ENCODE measurements at regions not wholly inside any gene's neighbourhood (a gene's known extent, or its start where the extent isn't known, plus 50 kb on each side); places are given as distances from the start of the nearest gene placed in this dataset.
"Not testable (repeated sequence)": the region's sequence is repeated elsewhere in the genome, so short reads cannot be mapped to it uniquely, and the experiment has no call there.

DNA sequence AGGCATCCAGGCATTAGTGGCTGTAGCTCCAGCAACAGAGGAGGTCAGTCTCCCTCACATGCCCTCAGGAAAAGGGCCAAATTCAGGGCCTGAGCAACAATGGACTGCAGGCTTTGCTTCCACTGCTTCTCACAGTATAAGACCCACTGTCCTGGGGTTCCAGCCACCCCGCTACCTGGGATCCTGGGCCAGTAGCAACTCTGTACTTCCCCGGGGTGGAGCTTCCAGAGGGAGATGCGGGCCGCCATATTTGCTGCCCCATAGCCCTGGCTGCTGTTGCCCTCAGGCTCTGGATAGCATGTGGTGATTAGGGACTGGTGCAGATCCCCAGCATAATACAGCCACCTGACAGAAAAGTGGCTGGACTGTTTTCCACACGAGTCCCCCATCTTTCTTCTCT, 201.1 kb upstream of the POGK start:
- no peak for DNase-seq (ENCODE audit: low read depth in 1 of 2, low spot score in 1 of 2)
- Histone ChIP-seq H3K4me3 (replicated peaks; ENCODE audit: insufficient read depth, low read length) (no peak overlapping the region), H3K27ac (replicated peaks) (no peak overlapping the region), H3K27me3 (ENCODE audit: insufficient read depth, poor library complexity, severe bottlenecking) (no peaks in the 10 kb centered on the region)
- TF ChIP-seq SPI1 (IDR thresholded peaks at IDR 0.05; ENCODE audit: borderline replicate concordance, low read depth) (no peak), POLR2AphosphoS5 (IDR thresholded peaks at IDR 0.05; ENCODE audit: low read depth) (no peak), GABPA (IDR thresholded peaks at IDR 0.05; ENCODE audit: low read depth) (no peak)
- TF ChIP-seq, protein P1, sequence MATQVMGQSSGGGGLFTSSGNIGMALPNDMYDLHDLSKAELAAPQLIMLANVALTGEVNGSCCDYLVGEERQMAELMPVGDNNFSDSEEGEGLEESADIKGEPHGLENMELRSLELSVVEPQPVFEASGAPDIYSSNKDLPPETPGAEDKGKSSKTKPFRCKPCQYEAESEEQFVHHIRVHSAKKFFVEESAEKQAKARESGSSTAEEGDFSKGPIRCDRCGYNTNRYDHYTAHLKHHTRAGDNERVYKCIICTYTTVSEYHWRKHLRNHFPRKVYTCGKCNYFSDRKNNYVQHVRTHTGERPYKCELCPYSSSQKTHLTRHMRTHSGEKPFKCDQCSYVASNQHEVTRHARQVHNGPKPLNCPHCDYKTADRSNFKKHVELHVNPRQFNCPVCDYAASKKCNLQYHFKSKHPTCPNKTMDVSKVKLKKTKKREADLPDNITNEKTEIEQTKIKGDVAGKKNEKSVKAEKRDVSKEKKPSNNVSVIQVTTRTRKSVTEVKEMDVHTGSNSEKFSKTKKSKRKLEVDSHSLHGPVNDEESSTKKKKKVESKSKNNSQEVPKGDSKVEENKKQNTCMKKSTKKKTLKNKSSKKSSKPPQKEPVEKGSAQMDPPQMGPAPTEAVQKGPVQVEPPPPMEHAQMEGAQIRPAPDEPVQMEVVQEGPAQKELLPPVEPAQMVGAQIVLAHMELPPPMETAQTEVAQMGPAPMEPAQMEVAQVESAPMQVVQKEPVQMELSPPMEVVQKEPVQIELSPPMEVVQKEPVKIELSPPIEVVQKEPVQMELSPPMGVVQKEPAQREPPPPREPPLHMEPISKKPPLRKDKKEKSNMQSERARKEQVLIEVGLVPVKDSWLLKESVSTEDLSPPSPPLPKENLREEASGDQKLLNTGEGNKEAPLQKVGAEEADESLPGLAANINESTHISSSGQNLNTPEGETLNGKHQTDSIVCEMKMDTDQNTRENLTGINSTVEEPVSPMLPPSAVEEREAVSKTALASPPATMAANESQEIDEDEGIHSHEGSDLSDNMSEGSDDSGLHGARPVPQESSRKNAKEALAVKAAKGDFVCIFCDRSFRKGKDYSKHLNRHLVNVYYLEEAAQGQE (IDR thresholded peaks at IDR 0.05; ENCODE audit: insufficient replicate concordance, low read depth), result no peak
- TF ChIP-seq, protein P2, sequence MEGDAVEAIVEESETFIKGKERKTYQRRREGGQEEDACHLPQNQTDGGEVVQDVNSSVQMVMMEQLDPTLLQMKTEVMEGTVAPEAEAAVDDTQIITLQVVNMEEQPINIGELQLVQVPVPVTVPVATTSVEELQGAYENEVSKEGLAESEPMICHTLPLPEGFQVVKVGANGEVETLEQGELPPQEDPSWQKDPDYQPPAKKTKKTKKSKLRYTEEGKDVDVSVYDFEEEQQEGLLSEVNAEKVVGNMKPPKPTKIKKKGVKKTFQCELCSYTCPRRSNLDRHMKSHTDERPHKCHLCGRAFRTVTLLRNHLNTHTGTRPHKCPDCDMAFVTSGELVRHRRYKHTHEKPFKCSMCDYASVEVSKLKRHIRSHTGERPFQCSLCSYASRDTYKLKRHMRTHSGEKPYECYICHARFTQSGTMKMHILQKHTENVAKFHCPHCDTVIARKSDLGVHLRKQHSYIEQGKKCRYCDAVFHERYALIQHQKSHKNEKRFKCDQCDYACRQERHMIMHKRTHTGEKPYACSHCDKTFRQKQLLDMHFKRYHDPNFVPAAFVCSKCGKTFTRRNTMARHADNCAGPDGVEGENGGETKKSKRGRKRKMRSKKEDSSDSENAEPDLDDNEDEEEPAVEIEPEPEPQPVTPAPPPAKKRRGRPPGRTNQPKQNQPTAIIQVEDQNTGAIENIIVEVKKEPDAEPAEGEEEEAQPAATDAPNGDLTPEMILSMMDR (IDR thresholded peaks at IDR 0.05; ENCODE audit: insufficient read depth, low read length), result no peak

DNA sequence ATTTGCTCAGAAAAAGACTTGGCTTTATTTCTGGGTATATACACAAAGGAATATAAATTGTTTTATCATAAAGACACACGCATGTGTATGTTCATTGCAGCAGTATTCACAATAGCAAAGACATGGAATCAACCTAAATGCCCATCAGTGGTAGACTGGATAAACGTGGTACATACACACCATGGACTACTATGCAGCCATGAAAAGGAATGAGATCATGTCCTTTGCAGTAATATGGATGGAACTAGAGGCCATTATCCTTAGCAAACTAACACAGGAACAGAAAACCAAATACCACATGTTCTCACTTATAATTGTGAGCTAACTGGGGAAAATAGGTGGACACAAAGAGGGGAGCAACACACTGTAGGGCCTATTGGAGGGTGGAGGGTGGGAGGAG, 182.0 kb upstream of the POGK start:
- not testable (repeated sequence) for DNase-seq (ENCODE audit: low read depth in 1 of 2, low spot score in 1 of 2); H3K27me3 ChIP-seq (ENCODE audit: insufficient read depth, poor library complexity, severe bottlenecking); H3K27ac ChIP-seq (replicated peaks)

DNA sequence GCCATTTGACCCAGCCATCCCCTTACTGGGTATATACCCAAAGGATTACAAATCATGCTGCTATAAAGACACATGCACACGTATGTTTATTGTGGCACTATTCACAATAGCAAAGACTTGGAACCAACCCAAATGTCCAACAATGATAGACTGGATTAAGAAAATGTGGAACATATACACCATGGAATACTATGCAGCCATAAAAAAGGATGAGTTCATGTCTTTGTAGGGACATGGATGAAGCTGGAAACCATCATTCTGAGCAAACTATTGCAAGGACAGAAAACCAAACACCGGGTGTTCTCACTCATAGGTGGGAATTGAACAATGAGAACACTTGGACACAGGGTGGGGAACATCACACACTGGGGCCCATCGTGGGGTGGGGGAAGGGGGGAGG, 172.5 kb upstream of the POGK start:
- not testable (repeated sequence) for H3K27ac ChIP-seq (replicated peaks); H3K4me3 ChIP-seq (replicated peaks; ENCODE audit: insufficient read depth, low read length); H3K27me3 ChIP-seq (ENCODE audit: insufficient read depth, poor library complexity, severe bottlenecking); DNase-seq (ENCODE audit: low read depth in 1 of 2, low spot score in 1 of 2)

More for the DNA sequence above, 182.0 kb upstream of the POGK start:
- H3K4me3 ChIP-seq (replicated peaks; ENCODE audit: insufficient read depth, low read length), result not testable (repeated sequence)

DNA sequence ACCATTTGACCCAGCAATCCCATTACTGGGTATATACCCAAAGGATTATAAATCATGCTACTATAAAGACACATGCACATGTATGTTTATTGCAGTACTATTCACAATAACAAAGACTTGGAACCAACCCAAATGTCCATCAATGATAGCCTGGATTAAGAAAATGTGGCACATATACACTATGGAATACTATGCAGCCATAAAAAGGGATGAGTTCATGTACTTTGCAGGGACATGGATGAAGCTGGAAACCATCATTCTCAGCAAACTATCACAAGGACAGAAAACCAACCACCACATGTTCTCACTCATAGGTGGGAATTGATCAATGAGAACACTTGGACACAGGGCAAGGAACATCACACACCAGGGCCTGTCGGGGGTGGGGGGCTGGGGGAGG, 171.7 kb upstream of the POGK start:
- H3K27me3 ChIP-seq (ENCODE audit: insufficient read depth, poor library complexity, severe bottlenecking); H3K27ac ChIP-seq (replicated peaks); H3K4me3 ChIP-seq (replicated peaks; ENCODE audit: insufficient read depth, low read length); DNase-seq (ENCODE audit: low read depth in 1 of 2, low spot score in 1 of 2): not testable (repeated sequence)

DNA sequence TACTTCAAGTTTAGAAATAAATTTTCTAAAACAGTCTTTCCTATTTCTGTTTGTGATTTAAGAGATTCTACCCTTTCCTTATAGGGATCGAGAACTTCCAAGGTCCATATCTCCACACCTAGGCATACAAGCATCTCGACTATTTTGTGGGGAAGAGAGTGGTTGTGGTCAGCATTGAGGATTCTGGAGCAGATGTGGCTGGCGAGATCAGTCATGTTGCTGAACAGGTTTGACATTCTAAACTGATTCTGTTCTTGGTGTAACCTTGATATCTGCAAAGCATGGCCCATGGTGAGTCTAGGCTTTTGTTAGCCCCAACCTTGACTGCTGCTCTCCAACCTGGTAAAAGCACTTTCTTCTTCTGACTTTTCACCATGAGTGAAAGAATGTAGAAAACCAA, 167.6 kb upstream of the POGK start:
- Histone ChIP-seq H3K27me3 (ENCODE audit: insufficient read depth, poor library complexity, severe bottlenecking) (no peaks in the 10 kb centered on the region), H3K4me3 (replicated peaks; ENCODE audit: insufficient read depth, low read length) (no peak overlapping the region), H3K27ac (replicated peaks) (no peak overlapping the region)
- TF ChIP-seq GABPA (IDR thresholded peaks at IDR 0.05; ENCODE audit: low read depth) (no peak), POLR2AphosphoS5 (IDR thresholded peaks at IDR 0.05; ENCODE audit: low read depth) (no peak), SPI1 (IDR thresholded peaks at IDR 0.05; ENCODE audit: borderline replicate concordance, low read depth) (no peak)
- TF ChIP-seq, protein P1 (IDR thresholded peaks at IDR 0.05; ENCODE audit: insufficient replicate concordance, low read depth), result no peak
- TF ChIP-seq, protein P2 (IDR thresholded peaks at IDR 0.05; ENCODE audit: insufficient read depth, low read length), result no peak
- no peak for DNase-seq (ENCODE audit: low read depth in 1 of 2, low spot score in 1 of 2)
